SK-N-SH (cell line): ENCODE measurements at regions not wholly inside any gene's neighbourhood (a gene's known extent, or its start where the extent isn't known, plus 50 kb on each side); places are given as distances from the start of the nearest gene placed in this dataset.

Experiments used
- CTCF ChIA-PET: fragments of 300-600, 350-600 bp; formaldehyde crosslinking; extraction: SDS; loops from one replicate; lab custom pipeline; 2021; lab: Yijun Ruan, JAX
- POLR2A ChIA-PET: fragments of 350-600 bp; sonication (Branson Sonifier 250); formaldehyde crosslinking; extraction: SDS; loops from one replicate; lab custom pipeline; 2020; ENCODE audit warnings: antibody characterized with exemption, inconsistent platforms; lab: Yijun Ruan, JAX
- DNase-seq: peaks from one replicate; pipeline ENCODE4 v3.0.0; 2012
- H2AFZ ChIP-seq: fragments of 200-600 bp; sonication (generic); 2 replicates; pipeline ENCODE4 v1.8.1; 2016; ENCODE audit warnings: antibody characterized with exemption, mild to moderate bottlenecking, low read depth
- H3F3A ChIP-seq: fragments of 200-600 bp; sonication (generic); replicated peaks from 2 replicates; pipeline ENCODE3; 2016; ENCODE audit warnings: antibody characterized with exemption, mild to moderate bottlenecking; ENCODE audit not compliant: insufficient read depth
- H3K27ac ChIP-seq, 2 experiments: fragments of 200-500 bp in 1 of 2; fragments of 200-600 bp in 1 of 2; sonication (Bioruptor generic) in 1 of 2; sonication (generic), shearing (Covaris generic) in 1 of 2; 2 replicates each; pipeline versions ENCODE4 v1.5.1 to v1.6.1; 2014 to 2016; ENCODE audit warnings: low read depth in 2 of 2, inconsistent platforms in 1 of 2, low read length in 1 of 2, mild to moderate bottlenecking in 1 of 2, mixed read lengths in 1 of 2
- H3K27me3 ChIP-seq: fragments of 200-600 bp; sonication (generic), shearing (Covaris generic); 2 replicates; pipeline ENCODE4 v1.6.1; 2016; ENCODE audit warnings: mixed run types; ENCODE audit not compliant: insufficient read depth
- H3K36me3 ChIP-seq, 2 experiments: fragments of 200-500 bp in 1 of 2; fragments of 200-600 bp in 1 of 2; sonication (Bioruptor generic) in 1 of 2; sonication (generic) in 1 of 2; replicated peaks in 1 of 2; 2 replicates each; pipeline versions ENCODE3 to v1.5.1; 2014 to 2016; ENCODE audit warnings: low read length in 1 of 2, mild to moderate bottlenecking in 1 of 2; ENCODE audit not compliant: insufficient read depth in 2 of 2, control insufficient read depth in 1 of 2
- H3K4me1 ChIP-seq, 2 experiments: fragments of 200-500 bp in 1 of 2; fragments of 200-600 bp in 1 of 2; sonication (Bioruptor generic) in 1 of 2; sonication (generic), shearing (Covaris generic) in 1 of 2; 2 replicates each; pipeline versions ENCODE4 v1.5.1 to v1.6.1; 2014 to 2016; ENCODE audit warnings: low read depth in 1 of 2, low read length in 1 of 2, mixed run types in 1 of 2; ENCODE audit not compliant: insufficient read depth in 2 of 2, control insufficient read depth in 1 of 2
- H3K4me2 ChIP-seq: fragments of 200-600 bp; sonication (generic), shearing (Covaris generic); 2 replicates; pipeline ENCODE4 v1.6.1; 2017; ENCODE audit warnings: mixed run types
- H3K4me3 ChIP-seq, 2 experiments: fragments of 200-500 bp in 1 of 2; fragments of 200-600 bp in 1 of 2; sonication (Bioruptor generic) in 1 of 2; sonication (generic), shearing (Covaris generic) in 1 of 2; 2 replicates each; pipeline versions ENCODE4 v1.5.1 to v1.8.1; 2014 to 2016; ENCODE audit warnings: low read depth in 2 of 2, inconsistent platforms in 1 of 2, low read length in 1 of 2, mild to moderate bottlenecking in 1 of 2, mixed read lengths in 1 of 2, moderate library complexity in 1 of 2
- H3K79me2 ChIP-seq: fragments of 200-600 bp; sonication (generic); 2 replicates; pipeline ENCODE4 v1.8.1; 2017; ENCODE audit warnings: mild to moderate bottlenecking; ENCODE audit not compliant: insufficient read depth
- H3K9ac ChIP-seq: fragments of 200-600 bp; sonication (generic); 2 replicates; pipeline ENCODE4 v1.6.1; 2017; ENCODE audit warnings: mixed run types
- H3K9me2 ChIP-seq: fragments of 200-600 bp; sonication (generic); 2 replicates; pipeline ENCODE4 v1.6.1; 2017; ENCODE audit warnings: mixed run types
- H3K9me3 ChIP-seq: fragments of 200-600 bp; sonication (generic); 2 replicates; pipeline ENCODE4 v1.6.1; 2017; ENCODE audit warnings: mixed run types, mild to moderate bottlenecking, moderate library complexity
- H4K20me1 ChIP-seq: fragments of 200-600 bp; sonication (generic); 2 replicates; pipeline ENCODE4 v1.6.1; 2017; ENCODE audit warnings: mild to moderate bottlenecking, mixed run types; ENCODE audit not compliant: insufficient read depth
- EP300 ChIP-seq, 2 experiments: IDR thresholded peaks; 2 replicates each; pipeline versions ENCODE4 v1.4.0 to v1.6.1; 2012; ENCODE audit warnings: borderline replicate concordance in 1 of 2, low read depth in 1 of 2, low read length in 1 of 2
- EZH2phosphoT487 ChIP-seq: fragments of 200-600 bp; sonication (generic); IDR thresholded peaks from 2 replicates; pipeline ENCODE4 v1.6.1; 2017; ENCODE audit warnings: low read depth, mixed run types, mild to moderate bottlenecking, antibody characterized with exemption, moderate library complexity, borderline replicate concordance
- RAD21 ChIP-seq: IDR thresholded peaks from 2 replicates; pipeline ENCODE4 v1.6.1; 2012; ENCODE audit warnings: mild to moderate bottlenecking, low read length
- RCOR1 ChIP-seq: fragments of 150-350 bp; IDR thresholded peaks from 2 replicates; pipeline ENCODE4 v1.6.1; 2017; ENCODE audit warnings: antibody characterized with exemption, low read length
- SIN3A ChIP-seq: IDR thresholded peaks from 2 replicates; pipeline ENCODE4 v1.6.1; 2012; ENCODE audit warnings: low read depth, mild to moderate bottlenecking, low read length, moderate library complexity, borderline replicate concordance
- SMC3 ChIP-seq: IDR thresholded peaks from 2 replicates; pipeline ENCODE4 v1.6.1; 2012; ENCODE audit warnings: low read depth, low read length, improper control_type of control experiment
- TAF1 ChIP-seq: IDR thresholded peaks from 2 replicates; pipeline ENCODE4 v1.6.1; 2012; ENCODE audit warnings: low read depth, mild to moderate bottlenecking, low read length, moderate library complexity, borderline replicate concordance
- TEAD4 ChIP-seq: IDR thresholded peaks from 2 replicates; pipeline ENCODE4 v1.4.0; 2012; ENCODE audit warnings: mild to moderate bottlenecking, borderline replicate concordance; ENCODE audit not compliant: insufficient read depth
- WGBS: methylation state at CpG from one replicate; pipeline ENCODE4 v1.1.6; 2017; ENCODE audit warnings: low lambda C conversion rate; 5-methylcytosine and 5-hydroxymethylcytosine counted together
- TF ChIP-seq, protein P1 (sequence below): fragments of 150-350 bp; IDR thresholded peaks from 2 replicates; pipeline ENCODE4 v1.6.1; 2016; ENCODE audit warnings: mild to moderate bottlenecking, low read depth, low read length
- TF ChIP-seq, protein P2 (sequence below): IDR thresholded peaks from 2 replicates; pipeline ENCODE4 v1.6.1; 2012; ENCODE audit warnings: mild to moderate bottlenecking, low read depth, low read length, moderate library complexity
- TF ChIP-seq, protein P3 (sequence below): IDR thresholded peaks from 2 replicates; pipeline ENCODE4 v1.4.0; 2012; ENCODE audit warnings: low read depth
- TF ChIP-seq, protein P4 (sequence below): fragments of 200-600 bp; sonication (generic); IDR thresholded peaks from 2 replicates; pipeline ENCODE4 v1.6.1; 2017; ENCODE audit warnings: antibody characterized with exemption, mild to moderate bottlenecking, moderate library complexity
- TF ChIP-seq, protein P5 (sequence below): IDR thresholded peaks from 2 replicates; pipeline ENCODE4 v1.4.0; 2012; ENCODE audit warnings: low read depth, borderline replicate concordance
- TF ChIP-seq, protein P6 (sequence below): IDR thresholded peaks from 2 replicates; pipeline ENCODE4; 2012

DNA sequence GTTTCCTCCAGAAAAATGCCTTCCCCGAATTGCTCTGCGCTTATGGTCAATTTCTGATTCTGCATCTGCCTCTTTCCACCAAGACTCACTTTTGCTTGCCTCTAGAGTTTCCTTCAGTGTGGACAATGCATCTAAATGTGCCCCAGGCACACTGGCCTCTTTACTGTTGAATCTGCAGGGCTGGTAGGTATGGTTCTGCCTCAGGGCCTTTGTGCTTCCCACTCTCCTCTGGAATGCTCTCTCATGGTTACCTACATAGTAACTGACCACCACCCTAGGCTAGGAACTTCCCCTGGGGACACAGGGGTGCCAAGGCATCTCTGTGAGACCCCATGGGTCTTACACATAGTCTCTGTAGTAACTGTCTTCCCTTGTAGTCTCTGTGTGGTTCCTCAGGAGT lies 1258.6 kb downstream of the CDH12 start:
- Histone ChIP-seq H3K4me1 (no peaks in the 10 kb centered on the region), H3K36me3 (no peaks in the 10 kb centered on the region), H4K20me1 (no peaks in the 10 kb centered on the region), H2AFZ (no peak overlapping the region), H3K4me3 (no peak overlapping the region), H3K9me2 (no peaks in the 10 kb centered on the region), H3K27ac (no peak overlapping the region), H3K9ac (no peak overlapping the region), H3K9me3 (no peaks in the 10 kb centered on the region), H3K4me2 (no peak overlapping the region), H3F3A (no peaks in the 10 kb centered on the region), H3K27me3 (no peaks in the 10 kb centered on the region), H3K79me2 (no peaks in the 10 kb centered on the region)
- POLR2A ChIA-PET = no interaction called here
- DNase-seq = no peak
- CTCF ChIA-PET = no interaction called here
- TF ChIP-seq EP300 (IDR thresholded peaks at IDR 0.05; ENCODE audit: borderline replicate concordance in 1 of 2, low read depth in 1 of 2, low read length in 1 of 2) (no peak), RCOR1 (no peak), SMC3 (no peak), TEAD4 (no peak), SIN3A (no peak), TAF1 (no peak), EZH2phosphoT487 (no peak), RAD21 (no peak)
- TF ChIP-seq, protein P1, sequence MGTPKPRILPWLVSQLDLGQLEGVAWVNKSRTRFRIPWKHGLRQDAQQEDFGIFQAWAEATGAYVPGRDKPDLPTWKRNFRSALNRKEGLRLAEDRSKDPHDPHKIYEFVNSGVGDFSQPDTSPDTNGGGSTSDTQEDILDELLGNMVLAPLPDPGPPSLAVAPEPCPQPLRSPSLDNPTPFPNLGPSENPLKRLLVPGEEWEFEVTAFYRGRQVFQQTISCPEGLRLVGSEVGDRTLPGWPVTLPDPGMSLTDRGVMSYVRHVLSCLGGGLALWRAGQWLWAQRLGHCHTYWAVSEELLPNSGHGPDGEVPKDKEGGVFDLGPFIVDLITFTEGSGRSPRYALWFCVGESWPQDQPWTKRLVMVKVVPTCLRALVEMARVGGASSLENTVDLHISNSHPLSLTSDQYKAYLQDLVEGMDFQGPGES = no peak
- TF ChIP-seq, protein P2, sequence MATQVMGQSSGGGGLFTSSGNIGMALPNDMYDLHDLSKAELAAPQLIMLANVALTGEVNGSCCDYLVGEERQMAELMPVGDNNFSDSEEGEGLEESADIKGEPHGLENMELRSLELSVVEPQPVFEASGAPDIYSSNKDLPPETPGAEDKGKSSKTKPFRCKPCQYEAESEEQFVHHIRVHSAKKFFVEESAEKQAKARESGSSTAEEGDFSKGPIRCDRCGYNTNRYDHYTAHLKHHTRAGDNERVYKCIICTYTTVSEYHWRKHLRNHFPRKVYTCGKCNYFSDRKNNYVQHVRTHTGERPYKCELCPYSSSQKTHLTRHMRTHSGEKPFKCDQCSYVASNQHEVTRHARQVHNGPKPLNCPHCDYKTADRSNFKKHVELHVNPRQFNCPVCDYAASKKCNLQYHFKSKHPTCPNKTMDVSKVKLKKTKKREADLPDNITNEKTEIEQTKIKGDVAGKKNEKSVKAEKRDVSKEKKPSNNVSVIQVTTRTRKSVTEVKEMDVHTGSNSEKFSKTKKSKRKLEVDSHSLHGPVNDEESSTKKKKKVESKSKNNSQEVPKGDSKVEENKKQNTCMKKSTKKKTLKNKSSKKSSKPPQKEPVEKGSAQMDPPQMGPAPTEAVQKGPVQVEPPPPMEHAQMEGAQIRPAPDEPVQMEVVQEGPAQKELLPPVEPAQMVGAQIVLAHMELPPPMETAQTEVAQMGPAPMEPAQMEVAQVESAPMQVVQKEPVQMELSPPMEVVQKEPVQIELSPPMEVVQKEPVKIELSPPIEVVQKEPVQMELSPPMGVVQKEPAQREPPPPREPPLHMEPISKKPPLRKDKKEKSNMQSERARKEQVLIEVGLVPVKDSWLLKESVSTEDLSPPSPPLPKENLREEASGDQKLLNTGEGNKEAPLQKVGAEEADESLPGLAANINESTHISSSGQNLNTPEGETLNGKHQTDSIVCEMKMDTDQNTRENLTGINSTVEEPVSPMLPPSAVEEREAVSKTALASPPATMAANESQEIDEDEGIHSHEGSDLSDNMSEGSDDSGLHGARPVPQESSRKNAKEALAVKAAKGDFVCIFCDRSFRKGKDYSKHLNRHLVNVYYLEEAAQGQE = no peak
- TF ChIP-seq, protein P3, sequence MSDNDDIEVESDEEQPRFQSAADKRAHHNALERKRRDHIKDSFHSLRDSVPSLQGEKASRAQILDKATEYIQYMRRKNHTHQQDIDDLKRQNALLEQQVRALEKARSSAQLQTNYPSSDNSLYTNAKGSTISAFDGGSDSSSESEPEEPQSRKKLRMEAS = no peak
- TF ChIP-seq, protein P4, sequence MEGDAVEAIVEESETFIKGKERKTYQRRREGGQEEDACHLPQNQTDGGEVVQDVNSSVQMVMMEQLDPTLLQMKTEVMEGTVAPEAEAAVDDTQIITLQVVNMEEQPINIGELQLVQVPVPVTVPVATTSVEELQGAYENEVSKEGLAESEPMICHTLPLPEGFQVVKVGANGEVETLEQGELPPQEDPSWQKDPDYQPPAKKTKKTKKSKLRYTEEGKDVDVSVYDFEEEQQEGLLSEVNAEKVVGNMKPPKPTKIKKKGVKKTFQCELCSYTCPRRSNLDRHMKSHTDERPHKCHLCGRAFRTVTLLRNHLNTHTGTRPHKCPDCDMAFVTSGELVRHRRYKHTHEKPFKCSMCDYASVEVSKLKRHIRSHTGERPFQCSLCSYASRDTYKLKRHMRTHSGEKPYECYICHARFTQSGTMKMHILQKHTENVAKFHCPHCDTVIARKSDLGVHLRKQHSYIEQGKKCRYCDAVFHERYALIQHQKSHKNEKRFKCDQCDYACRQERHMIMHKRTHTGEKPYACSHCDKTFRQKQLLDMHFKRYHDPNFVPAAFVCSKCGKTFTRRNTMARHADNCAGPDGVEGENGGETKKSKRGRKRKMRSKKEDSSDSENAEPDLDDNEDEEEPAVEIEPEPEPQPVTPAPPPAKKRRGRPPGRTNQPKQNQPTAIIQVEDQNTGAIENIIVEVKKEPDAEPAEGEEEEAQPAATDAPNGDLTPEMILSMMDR = no peak
- TF ChIP-seq, protein P5, sequence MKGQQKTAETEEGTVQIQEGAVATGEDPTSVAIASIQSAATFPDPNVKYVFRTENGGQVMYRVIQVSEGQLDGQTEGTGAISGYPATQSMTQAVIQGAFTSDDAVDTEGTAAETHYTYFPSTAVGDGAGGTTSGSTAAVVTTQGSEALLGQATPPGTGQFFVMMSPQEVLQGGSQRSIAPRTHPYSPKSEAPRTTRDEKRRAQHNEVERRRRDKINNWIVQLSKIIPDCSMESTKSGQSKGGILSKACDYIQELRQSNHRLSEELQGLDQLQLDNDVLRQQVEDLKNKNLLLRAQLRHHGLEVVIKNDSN = no peak
- TF ChIP-seq, protein P6, sequence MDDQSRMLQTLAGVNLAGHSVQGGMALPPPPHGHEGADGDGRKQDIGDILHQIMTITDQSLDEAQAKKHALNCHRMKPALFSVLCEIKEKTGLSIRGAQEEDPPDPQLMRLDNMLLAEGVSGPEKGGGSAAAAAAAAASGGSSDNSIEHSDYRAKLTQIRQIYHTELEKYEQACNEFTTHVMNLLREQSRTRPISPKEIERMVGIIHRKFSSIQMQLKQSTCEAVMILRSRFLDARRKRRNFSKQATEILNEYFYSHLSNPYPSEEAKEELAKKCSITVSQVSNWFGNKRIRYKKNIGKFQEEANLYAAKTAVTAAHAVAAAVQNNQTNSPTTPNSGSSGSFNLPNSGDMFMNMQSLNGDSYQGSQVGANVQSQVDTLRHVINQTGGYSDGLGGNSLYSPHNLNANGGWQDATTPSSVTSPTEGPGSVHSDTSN = no peak
- WGBS = 66% methylated on average over 2 of the region's 2 CpGs
